ENCODE measurements at regions not wholly inside any gene's neighbourhood (a gene's known extent, or its start where the extent isn't known, plus 50 kb on each side); places are given as distances from the start of the nearest gene placed in this dataset.
"Not testable (repeated sequence)": the region's sequence is repeated elsewhere in the genome, so short reads cannot be mapped to it uniquely, and the experiment has no call there.

- no peaks in the 10 kb centered on the region for H3K4me1 ChIP-seq (ENCODE audit: control insufficient read depth, insufficient read depth, low read length, unreplicated experiment)
- H3K79me2 ChIP-seq (ENCODE audit: control insufficient read depth, insufficient read depth, low read length, unreplicated experiment), result no peaks in the 10 kb centered on the region
- H3K27ac ChIP-seq (ENCODE audit: low read depth, low read length), result no peak overlapping the region
- no peak overlapping the region for H2AFZ ChIP-seq (ENCODE audit: low read length, unreplicated experiment)
- no peaks in the 10 kb centered on the region for H3K27me3 ChIP-seq (ENCODE audit: insufficient read depth, low read length)
- H3K36me3 ChIP-seq (ENCODE audit: insufficient read depth, low read length), result no peaks in the 10 kb centered on the region
- no peak overlapping the region for H3K4me3 ChIP-seq (ENCODE audit: low read depth, low read length)
Measured at GRCh38 chr6:10180138-10181074, 234.5 kb downstream of the TFAP2A start.

- no peaks in the 10 kb centered on the region for H3K79me2 ChIP-seq (ENCODE audit: control insufficient read depth, insufficient read depth, low read length, unreplicated experiment)
- no peaks in the 10 kb centered on the region for H3K36me3 ChIP-seq (ENCODE audit: insufficient read depth, low read length)
- H3K4me3 ChIP-seq (ENCODE audit: low read depth, low read length), result no peak overlapping the region
- H3K4me1 ChIP-seq (ENCODE audit: control insufficient read depth, insufficient read depth, low read length, unreplicated experiment), result no peaks in the 10 kb centered on the region
- H3K27me3 ChIP-seq (ENCODE audit: insufficient read depth, low read length), result no peaks in the 10 kb centered on the region
- no peak overlapping the region for H3K27ac ChIP-seq (ENCODE audit: low read depth, low read length)
- no peak overlapping the region for H2AFZ ChIP-seq (ENCODE audit: low read length, unreplicated experiment)
Measured at GRCh38 chr6:10177704-10178103, 237.2 kb downstream of the TFAP2A start.

DNA sequence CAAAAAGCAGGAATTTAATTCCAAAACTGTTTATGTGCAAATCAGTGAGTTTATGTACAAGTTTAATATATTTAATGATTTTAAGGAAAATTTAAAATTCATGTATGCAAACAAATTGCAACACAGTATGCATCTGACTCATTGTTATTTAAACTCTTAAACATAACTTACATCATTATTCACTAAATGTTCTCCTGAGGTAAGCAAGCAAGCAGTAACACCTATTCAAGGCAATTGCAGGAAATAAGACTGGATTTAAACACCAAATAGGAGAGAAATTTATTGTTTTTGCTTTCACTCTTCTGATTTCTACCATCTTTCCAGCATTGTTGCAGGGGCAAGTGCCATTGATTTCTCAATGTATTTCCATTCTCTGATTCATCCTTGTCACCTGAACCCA is 239.5 kb downstream of the TFAP2A start:
- no peaks in the 10 kb centered on the region for H3K79me2 ChIP-seq (ENCODE audit: control insufficient read depth, insufficient read depth, low read length, unreplicated experiment)
- H2AFZ ChIP-seq (ENCODE audit: low read length, unreplicated experiment), result no peak overlapping the region
- no peaks in the 10 kb centered on the region for H3K27me3 ChIP-seq (ENCODE audit: insufficient read depth, low read length)
- no peaks in the 10 kb centered on the region for H3K4me1 ChIP-seq (ENCODE audit: control insufficient read depth, insufficient read depth, low read length, unreplicated experiment)
- no peaks in the 10 kb centered on the region for H3K36me3 ChIP-seq (ENCODE audit: insufficient read depth, low read length)
- no peak overlapping the region for H3K4me3 ChIP-seq (ENCODE audit: low read depth, low read length)
- H3K27ac ChIP-seq (ENCODE audit: low read depth, low read length), result no peak overlapping the region

- no peaks in the 10 kb centered on the region for H3K27me3 ChIP-seq (ENCODE audit: insufficient read depth, low read length)
- H3K4me3 ChIP-seq (ENCODE audit: low read depth, low read length), result no peak overlapping the region
- H3K79me2 ChIP-seq (ENCODE audit: control insufficient read depth, insufficient read depth, low read length, unreplicated experiment), result no peaks in the 10 kb centered on the region
- H3K27ac ChIP-seq (ENCODE audit: low read depth, low read length), result no peak overlapping the region
- no peaks in the 10 kb centered on the region for H3K4me1 ChIP-seq (ENCODE audit: control insufficient read depth, insufficient read depth, low read length, unreplicated experiment)
- no peaks in the 10 kb centered on the region for H3K36me3 ChIP-seq (ENCODE audit: insufficient read depth, low read length)
- H2AFZ ChIP-seq (ENCODE audit: low read length, unreplicated experiment), result no peak overlapping the region
Measured at GRCh38 chr6:10174761-10175160, 240.1 kb downstream of the TFAP2A start.

GRCh38 chr6:10174056-10174455 is 240.8 kb downstream of the TFAP2A start:
- H3K4me1 ChIP-seq (ENCODE audit: control insufficient read depth, insufficient read depth, low read length, unreplicated experiment), result no peaks in the 10 kb centered on the region
- H3K79me2 ChIP-seq (ENCODE audit: control insufficient read depth, insufficient read depth, low read length, unreplicated experiment), result no peaks in the 10 kb centered on the region
- H3K27me3 ChIP-seq (ENCODE audit: insufficient read depth, low read length), result no peaks in the 10 kb centered on the region
- no peak overlapping the region for H3K27ac ChIP-seq (ENCODE audit: low read depth, low read length)
- no peak overlapping the region for H2AFZ ChIP-seq (ENCODE audit: low read length, unreplicated experiment)
- H3K4me3 ChIP-seq (ENCODE audit: low read depth, low read length), result no peak overlapping the region
- H3K36me3 ChIP-seq (ENCODE audit: insufficient read depth, low read length), result no peaks in the 10 kb centered on the region

GRCh38 chr6:10171706-10172105 is 243.2 kb downstream of the TFAP2A start:
- not testable (repeated sequence) for H3K4me1 ChIP-seq (ENCODE audit: control insufficient read depth, insufficient read depth, low read length, unreplicated experiment); H3K4me3 ChIP-seq (ENCODE audit: low read depth, low read length); H3K27ac ChIP-seq (ENCODE audit: low read depth, low read length); H2AFZ ChIP-seq (ENCODE audit: low read length, unreplicated experiment); H3K27me3 ChIP-seq (ENCODE audit: insufficient read depth, low read length); H3K36me3 ChIP-seq (ENCODE audit: insufficient read depth, low read length); H3K79me2 ChIP-seq (ENCODE audit: control insufficient read depth, insufficient read depth, low read length, unreplicated experiment)

GRCh38 chr6:10170816-10171215 is 244.1 kb downstream of the TFAP2A start:
- Histone ChIP-seq H3K79me2 (ENCODE audit: control insufficient read depth, insufficient read depth, low read length, unreplicated experiment) (no peaks in the 10 kb centered on the region), H3K4me3 (ENCODE audit: low read depth, low read length) (no peak overlapping the region), H2AFZ (ENCODE audit: low read length, unreplicated experiment) (no peak overlapping the region), H3K36me3 (ENCODE audit: insufficient read depth, low read length) (no peaks in the 10 kb centered on the region), H3K4me1 (ENCODE audit: control insufficient read depth, insufficient read depth, low read length, unreplicated experiment) (no peaks in the 10 kb centered on the region), H3K27ac (ENCODE audit: low read depth, low read length) (no peak overlapping the region), H3K27me3 (ENCODE audit: insufficient read depth, low read length) (no peaks in the 10 kb centered on the region)

DNA sequence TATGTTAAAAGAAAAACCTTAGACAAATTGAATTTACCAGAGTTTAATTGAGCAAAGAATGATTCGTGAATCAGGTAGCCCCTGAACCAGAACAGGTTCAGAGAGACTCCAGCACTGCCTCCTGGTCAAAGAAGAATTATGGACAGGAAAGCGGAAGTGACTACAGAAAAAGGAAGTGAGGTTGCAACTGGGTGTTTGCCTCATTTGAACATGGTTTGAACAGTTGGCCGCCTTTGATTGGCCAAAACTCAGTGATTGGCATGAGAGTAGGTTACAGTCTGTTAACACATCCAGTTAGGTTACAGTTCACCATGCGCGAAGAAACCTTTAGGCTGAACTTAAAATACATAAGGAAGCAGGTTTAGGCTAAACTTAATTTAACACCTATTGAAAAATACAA is 248.8 kb downstream of the TFAP2A start:
- Histone ChIP-seq H2AFZ (ENCODE audit: low read length, unreplicated experiment) (no peak overlapping the region), H3K36me3 (ENCODE audit: insufficient read depth, low read length) (no peaks in the 10 kb centered on the region), H3K4me3 (ENCODE audit: low read depth, low read length) (no peak overlapping the region), H3K4me1 (ENCODE audit: control insufficient read depth, insufficient read depth, low read length, unreplicated experiment) (no peaks in the 10 kb centered on the region), H3K27ac (ENCODE audit: low read depth, low read length) (no peak overlapping the region), H3K79me2 (ENCODE audit: control insufficient read depth, insufficient read depth, low read length, unreplicated experiment) (no peaks in the 10 kb centered on the region), H3K27me3 (ENCODE audit: insufficient read depth, low read length) (no peaks in the 10 kb centered on the region)

DNA sequence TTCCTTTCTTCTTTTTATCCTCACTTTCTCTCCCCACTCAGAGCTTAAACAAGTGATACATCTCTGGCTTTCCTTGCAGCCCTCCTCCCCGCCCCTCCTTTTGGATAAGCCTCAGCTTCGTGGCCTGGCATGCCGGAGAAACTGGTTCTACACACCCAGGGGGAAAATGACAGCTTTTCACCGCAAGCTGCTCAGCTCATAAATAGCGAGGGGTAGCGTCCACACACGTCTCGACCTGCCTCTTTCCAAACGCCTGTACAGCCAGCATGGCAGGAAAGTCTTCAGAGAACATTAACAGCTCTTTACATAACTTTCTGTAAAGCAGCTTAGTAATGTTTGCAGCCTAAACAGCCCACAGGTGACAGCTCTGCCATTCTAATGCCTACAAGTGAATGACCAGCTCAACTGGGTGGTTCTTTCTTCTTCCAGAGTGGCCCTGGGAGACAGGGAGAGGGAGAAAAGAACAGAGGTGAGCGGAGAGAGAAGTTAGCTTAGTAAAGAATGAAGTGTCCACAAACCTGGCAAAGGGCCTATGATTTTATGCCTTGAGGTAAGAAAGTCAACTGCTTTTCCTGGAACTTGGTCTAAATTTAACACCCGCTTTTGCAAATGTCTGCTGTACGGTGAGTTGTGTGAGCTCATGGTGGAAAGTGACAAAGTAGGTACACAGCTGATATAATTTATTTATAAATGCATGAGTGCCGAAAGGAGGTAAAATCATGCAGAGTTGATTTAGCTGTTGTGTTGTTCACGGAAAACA is 251.5 kb downstream of the TFAP2A start:
- H3K27me3 ChIP-seq (ENCODE audit: insufficient read depth, low read length), result no peaks in the 10 kb centered on the region
- no peaks in the 10 kb centered on the region for H3K79me2 ChIP-seq (ENCODE audit: control insufficient read depth, insufficient read depth, low read length, unreplicated experiment)
- H3K27ac ChIP-seq (ENCODE audit: low read depth, low read length), result no peak overlapping the region
- no peak overlapping the region for H3K4me3 ChIP-seq (ENCODE audit: low read depth, low read length)
- H3K36me3 ChIP-seq (ENCODE audit: insufficient read depth, low read length), result no peaks in the 10 kb centered on the region
- no peaks in the 10 kb centered on the region for H3K4me1 ChIP-seq (ENCODE audit: control insufficient read depth, insufficient read depth, low read length, unreplicated experiment)
- H2AFZ ChIP-seq (ENCODE audit: low read length, unreplicated experiment), result no peak overlapping the region

GRCh38 chr6:10156875-10157274 is 258.0 kb downstream of the TFAP2A start:
- H2AFZ ChIP-seq (ENCODE audit: low read length, unreplicated experiment), result no peak overlapping the region
- no peaks in the 10 kb centered on the region for H3K4me1 ChIP-seq (ENCODE audit: control insufficient read depth, insufficient read depth, low read length, unreplicated experiment)
- no peaks in the 10 kb centered on the region for H3K36me3 ChIP-seq (ENCODE audit: insufficient read depth, low read length)
- no peak overlapping the region for H3K4me3 ChIP-seq (ENCODE audit: low read depth, low read length)
- H3K27ac ChIP-seq (ENCODE audit: low read depth, low read length), result no peak overlapping the region
- no peaks in the 10 kb centered on the region for H3K27me3 ChIP-seq (ENCODE audit: insufficient read depth, low read length)
- no peaks in the 10 kb centered on the region for H3K79me2 ChIP-seq (ENCODE audit: control insufficient read depth, insufficient read depth, low read length, unreplicated experiment)

DNA sequence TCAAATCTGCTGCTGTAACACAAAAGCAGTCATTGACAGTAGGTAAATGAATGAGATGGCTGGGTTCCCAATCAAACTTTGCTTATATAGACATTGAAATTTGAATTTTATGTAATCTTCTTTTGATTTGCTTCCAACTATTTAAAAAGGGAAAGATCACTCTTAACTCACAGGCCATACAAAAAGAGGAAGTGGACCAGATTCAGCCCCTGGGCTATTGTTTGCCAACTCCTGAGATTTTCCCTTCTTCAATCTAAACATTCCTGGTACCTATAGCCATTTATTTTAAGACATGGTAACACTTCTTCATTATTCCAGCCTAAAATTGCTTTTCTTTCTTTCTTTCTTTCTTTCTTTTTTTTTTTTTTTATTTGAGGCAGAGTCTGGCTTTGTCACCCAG is 260.6 kb downstream of the TFAP2A start:
- no peaks in the 10 kb centered on the region for H3K36me3 ChIP-seq (ENCODE audit: insufficient read depth, low read length)
- H3K4me1 ChIP-seq (ENCODE audit: control insufficient read depth, insufficient read depth, low read length, unreplicated experiment), result no peaks in the 10 kb centered on the region
- H3K4me3 ChIP-seq (ENCODE audit: low read depth, low read length), result no peak overlapping the region
- H3K27me3 ChIP-seq (ENCODE audit: insufficient read depth, low read length), result no peaks in the 10 kb centered on the region
- no peak overlapping the region for H3K27ac ChIP-seq (ENCODE audit: low read depth, low read length)
- H2AFZ ChIP-seq (ENCODE audit: low read length, unreplicated experiment), result no peak overlapping the region
- no peaks in the 10 kb centered on the region for H3K79me2 ChIP-seq (ENCODE audit: control insufficient read depth, insufficient read depth, low read length, unreplicated experiment)

All from ACC112 (cell line).